HuH-7 (cell line): ENCODE measurements at regions not wholly inside any gene's neighbourhood (a gene's known extent, or its start where the extent isn't known, plus 50 kb on each side); places are given as distances from the start of the nearest gene placed in this dataset.

Experiments
- DNase-seq: peaks from one replicate; pipeline ENCODE4 v3.0.0; 2011; ENCODE audit warnings: low spot score

DNA sequence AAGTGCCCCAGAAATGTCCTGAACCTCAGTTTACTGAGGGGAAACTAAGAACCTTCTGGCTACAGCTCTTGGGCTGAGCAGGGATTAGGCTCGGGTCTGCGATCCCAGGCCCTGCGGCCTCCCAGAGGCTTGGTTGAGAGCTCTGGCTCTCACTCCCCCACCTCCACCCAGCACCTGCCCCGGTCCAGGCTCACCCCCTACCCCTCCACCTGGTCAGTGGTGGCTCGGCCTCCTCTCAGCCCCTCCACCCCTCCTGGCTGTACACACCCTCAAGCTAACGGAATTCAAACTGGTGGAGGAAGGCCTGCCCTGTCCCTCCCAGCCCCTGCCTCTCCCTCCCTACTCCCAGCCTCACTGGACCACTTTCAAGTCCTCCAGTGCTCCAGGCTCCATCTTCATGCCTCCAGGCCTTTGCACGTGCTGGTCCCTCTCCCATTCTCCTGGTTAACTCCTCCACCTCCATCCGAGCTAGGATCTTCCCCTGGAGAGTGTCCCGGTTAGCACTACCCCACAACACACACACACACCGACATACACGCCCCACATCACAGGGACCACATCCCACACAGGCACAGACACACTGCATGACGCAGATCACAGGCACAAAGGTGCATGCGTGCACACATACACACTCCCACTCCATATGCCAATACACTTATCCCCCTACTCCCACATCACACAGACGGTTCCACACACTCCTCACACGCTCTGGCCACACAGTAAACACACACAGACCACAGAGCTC lies 130.9 kb downstream of the C9orf50 start:
- no peak for DNase-seq

DNA sequence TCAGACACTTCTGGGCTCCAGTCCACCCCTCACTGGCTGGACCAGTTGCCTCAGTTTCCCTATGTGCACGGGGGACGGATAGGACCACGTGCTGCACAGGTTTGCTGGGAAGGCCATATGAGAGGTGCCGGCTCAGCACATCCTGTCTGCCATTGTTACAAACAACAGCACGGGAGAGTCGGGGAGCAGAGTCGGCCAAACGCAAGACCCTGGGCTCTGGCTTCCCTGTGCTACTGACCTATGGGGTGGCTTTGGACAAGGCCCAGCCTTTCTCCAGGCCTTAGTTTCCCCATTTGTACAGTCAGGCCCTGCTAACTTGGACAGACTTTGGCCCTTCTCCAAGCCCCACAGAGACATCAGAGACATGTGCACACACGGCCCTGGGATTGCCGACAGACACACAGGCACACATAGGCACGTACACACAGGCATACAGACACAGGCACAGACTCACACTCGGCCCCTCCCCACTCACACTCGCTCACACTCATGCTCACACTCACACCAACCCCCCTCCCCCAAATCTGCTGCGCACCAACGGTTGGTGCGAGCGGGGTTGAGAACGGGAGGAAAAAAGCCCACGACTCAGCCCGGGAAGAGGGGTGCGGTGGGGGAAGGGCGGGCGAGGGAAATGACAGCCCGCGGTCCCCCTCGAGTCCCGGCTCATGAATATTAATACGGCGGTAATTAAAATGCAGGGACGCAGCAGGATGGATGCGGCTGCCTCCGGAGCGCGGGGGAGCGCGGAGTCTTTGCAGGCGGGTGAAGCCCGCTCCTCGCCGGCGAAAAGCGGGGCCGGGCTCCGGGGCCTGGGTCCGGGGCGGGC lies 133.0 kb downstream of the C9orf50 start:
- no peak for DNase-seq

DNA sequence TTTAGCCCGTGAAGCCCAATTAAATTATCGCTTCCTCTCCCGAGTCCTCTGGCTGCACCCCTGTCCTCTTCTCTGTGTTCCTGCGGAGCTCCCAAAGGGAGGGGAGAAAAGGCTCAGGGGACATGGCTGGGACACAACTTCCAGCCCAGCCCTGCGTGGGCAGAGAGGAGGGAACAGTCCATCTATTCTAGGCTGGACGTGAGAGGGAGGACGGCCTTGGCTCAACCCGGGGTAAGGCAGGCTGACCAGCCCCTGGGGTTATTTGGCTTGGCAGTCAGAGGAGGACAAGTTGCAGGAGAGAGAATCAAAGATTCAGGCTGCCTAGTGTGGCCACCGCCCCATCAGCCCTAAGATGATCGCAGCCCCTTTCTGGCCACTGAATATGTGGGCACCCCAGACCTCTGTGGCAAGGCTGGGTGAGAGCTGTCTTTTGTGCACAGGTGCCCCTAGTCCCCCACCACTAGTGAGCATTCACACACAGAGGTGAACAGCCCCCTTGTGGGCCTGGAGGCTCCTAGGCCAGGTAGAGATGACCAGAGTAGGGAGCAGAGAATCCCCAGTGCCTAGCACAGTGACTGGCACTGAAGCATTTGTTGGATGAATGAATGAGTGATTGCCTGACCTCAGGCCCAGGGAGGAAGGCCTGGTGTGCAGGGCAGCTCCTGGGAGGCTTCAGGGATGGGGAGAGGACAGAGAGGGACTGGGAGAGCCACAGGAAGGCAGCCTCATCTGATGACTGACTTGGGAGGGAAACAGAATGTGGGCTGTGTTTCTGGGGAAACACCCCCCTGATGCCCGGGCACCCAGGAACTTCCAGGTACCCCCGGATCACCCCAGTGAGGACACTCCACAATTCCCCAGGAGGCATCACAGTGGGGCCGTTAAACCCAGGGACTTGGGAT lies 133.9 kb downstream of the C9orf50 start:
- DNase-seq = no peak

DNA sequence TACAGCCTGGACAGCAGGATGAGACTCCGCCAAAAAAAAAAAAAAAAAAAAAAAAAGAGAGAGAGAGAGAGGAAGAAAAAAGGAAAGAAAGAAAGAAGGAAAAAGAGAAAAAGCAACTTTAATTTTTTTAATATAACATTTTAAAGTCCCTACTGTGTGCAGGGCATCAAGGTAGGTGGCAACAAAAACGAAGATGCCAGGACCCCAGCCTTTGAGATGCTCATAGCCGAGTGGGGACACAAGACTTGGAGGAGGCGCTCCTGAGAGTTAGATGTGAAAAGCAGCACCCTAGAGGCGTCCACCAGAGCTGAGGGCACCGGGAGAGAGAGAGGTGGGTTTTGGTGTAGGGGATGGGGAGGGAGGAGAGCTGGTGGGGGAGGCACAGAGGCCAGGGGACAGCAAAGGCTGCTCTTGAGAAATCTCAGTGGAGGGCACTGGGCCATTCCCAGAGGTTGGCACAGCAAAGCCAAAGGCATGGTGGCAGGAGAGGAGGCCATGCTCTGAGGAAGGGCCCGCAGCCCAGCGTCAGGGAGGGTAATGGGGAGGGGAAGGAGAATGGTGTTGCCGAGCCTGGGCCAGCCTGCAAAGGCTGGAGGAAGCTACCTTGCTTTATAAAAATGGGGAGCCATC lies 135.6 kb downstream of the C9orf50 start:
- DNase-seq = no peak

DNA sequence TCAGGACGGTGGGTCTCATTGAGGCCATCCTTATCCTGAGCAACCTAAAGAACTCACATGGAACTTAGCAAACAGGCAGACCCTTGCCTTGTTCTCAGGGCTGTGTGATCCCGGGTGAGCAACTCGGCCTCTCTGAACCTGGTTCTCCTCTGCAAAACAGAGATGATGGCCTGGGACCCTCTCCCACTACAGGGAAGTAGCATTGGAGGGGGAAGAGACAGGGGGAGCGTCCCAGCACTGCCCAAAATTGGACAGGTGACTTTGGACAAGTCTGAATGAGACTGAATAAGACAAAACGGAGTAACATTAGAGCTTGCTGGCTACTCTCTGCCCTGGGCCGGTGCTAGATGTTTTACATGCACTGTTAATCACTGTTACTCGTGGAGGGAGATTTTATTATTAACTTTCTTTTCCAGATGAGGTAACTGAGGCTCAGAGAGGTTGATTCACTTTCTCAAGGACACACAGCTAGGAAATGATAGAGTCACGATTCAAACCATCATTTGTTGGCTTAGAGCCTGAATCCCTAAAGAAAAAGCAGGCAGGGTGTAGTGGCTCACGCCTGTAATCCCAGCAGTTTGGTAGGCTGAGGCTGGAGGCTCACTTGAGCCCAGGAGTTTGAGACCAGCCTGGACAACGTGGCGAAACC lies 136.4 kb downstream of the C9orf50 start:
- no peak for DNase-seq

- DNase-seq = peak; percentile 85
Observed at GRCh38 chr9:129483415-129484351, 137.2 kb downstream of the C9orf50 start.

DNA sequence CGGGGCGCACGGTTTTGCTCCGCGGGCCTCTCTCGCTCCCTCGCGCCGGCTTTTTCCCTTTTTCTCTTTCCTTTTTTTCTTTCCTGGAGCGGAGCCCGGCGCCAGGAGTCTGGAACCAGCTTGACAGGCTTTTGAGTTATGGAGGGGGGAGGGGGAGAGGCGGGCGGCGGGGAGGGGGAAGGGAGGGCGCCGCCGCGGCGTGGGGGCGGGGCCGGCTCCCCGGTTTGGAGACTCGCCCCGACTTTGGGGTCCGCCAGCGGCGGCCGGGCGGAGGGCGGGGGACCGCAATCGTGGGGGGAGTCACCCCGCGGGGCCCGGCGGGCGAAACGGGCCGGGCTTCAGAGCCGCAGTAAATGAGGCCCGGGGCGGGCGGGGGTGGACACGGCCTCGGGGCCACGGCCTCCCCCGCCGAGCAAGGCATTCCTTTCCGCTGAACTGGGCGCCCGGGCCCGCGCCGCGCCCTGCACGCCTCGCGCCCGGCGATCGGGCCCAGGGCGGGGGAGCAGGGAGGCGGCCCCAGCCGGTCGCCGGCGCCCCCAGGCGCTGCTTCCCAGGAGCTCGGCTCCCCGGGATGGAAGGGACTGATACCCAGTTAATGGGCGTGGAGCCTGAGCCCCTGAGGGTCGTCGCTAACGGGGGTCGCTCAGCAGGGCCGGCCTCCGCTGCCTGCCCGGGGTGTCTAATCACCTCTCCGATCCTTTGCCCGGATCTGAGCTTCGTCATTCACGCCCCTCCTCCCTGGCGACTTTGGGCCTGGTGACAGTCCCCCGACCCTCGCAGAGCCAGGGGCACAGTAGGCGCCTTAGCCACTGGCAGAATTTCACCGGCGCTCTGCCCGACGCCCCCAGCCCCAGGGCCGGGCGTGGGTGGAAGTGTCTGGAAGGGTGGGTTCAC lies 138.1 kb downstream of the C9orf50 start:
- DNase-seq = peak; percentile 72

- no peak for DNase-seq
Observed at GRCh38 chr9:129481810-129482511, 138.9 kb downstream of the C9orf50 start.

DNA sequence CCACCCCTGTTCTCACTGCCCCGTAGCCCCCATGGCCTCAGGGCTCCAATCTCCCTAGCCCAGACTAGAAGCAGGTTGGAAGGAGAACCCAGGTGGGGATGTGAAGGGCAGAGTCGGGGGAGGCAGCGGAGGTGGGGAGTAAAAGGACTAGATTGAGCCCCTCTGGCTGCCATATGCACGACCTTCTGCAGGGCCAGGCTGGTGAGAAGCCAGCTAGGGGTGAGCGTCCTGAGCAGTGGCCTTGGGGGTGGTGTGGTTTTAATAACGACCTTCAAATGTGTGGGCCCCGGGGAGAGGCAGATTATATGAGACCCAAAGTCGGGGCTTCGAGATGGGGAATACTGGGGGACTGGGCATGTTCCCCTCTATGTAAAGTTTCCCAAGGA lies 139.5 kb downstream of the C9orf50 start:
- DNase-seq = no peak

GRCh38 chr9:129480745-129481144 lies 140.2 kb downstream of the C9orf50 start:
- no peak for DNase-seq

DNA sequence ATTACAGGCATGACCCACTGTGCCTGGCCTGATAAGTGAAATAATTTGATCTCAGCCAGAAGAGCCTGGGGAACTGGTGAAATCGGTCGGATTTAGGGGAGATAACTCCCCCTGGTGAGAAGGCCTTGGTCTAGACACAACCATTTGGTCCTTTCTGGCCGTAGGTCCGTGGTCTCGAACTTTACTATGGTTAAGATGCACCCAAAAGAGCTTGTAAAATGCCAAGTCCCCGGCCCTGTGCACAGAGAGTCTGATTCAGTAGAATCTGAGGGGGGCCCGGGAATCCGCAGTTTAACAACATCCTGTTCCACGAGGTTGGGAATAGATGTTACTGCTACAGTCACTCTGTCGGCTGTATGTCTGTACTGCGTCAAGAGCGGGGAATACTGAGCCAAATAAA lies 140.7 kb downstream of the C9orf50 start:
- no peak for DNase-seq

DNA sequence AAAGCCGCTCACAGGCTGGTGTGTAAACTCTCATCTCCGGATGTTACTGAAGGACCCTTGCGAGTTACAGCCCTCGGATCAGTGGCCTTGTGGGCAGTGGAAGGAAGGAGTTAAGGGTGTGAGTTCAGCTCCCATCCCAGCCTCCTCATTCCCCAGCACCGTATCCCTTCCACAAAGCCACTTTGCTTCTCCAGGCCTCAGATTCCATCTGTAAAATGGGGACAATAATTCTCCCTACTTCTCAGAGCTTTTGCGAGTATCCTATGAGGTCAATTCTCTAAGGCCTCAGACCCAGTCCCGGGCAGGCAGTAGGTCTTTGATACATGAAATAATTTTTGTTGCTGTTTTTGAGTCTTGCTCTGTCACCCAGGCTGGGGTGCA lies 141.3 kb downstream of the C9orf50 start:
- no peak for DNase-seq

DNA sequence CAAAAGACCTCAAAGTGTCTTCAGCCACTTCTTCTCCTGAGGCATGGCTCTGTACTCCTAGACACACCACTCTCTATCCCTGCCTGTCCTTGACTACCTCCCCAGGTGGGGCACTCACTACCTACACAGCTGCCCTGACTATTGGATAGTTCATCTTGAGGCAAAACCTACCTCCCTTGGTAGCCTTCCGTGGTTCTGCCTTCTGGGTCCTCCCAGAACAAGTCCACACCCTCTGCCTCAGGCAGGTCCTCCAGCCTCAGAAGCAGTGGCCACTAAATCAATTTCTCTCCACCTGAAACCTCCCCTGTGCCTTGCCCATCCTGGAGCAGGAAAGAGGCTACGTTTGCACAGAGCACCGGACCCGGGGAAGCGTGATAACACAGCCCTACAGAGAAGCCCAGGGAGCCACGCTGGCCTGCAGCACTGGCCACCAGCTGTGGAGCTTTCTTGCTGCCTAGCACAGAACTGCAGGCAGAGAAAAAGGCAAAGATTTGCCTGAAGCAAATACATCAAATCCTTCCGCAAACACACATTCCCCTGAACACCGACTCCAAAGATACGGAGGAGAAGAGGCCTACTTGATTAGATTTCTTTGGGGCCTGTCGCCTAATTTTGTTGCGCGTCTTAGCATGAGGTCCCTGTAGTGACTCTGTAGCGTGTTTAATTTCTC lies 141.8 kb downstream of the C9orf50 start:
- no peak for DNase-seq

DNA sequence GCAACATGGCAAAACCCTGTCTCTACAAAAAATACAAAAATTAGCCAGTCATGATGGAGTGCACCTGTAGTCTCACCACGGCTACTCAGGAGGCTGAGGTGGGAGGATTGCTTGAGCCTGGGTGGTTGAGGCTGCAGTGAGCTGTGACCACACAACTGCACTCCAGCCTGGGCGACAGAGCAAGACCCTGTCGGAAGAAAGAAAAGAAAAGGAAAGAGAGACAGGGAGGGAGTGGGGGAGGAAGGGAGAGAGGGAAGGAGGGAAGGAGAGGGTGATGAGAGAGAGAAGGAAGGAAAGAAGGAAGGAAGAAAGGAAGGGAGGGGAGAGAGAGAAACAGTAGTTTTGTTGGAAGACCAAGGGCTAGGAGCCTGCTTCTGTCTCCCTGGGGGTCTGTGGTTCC lies 142.4 kb downstream of the C9orf50 start:
- DNase-seq = no peak

- no peak for DNase-seq
Observed at GRCh38 chr9:129476821-129477611, 143.9 kb downstream of the C9orf50 start.

- DNase-seq = no peak
Observed at GRCh38 chr9:129474740-129475404, 146.0 kb downstream of the C9orf50 start.
